ENCODE measurements at regions not wholly inside any gene's neighbourhood (a gene's known extent, or its start where the extent isn't known, plus 50 kb on each side); places are given as distances from the start of the nearest gene placed in this dataset.

GRCh38 chr1:198934901-198935305 lies 296.1 kb downstream of the PTPRC start:
- peak; percentile 69 for FAIRE-seq
- no peak for DNase-seq (ENCODE audit: insufficient read length, low spot score)
- TF ChIP-seq POLR2A (IDR thresholded peaks at IDR 0.05; ENCODE audit: low read depth, low read length) (peak; percentile 13; the same call in 1 of the 2 replicates), TAF1 (IDR thresholded peaks at IDR 0.05; ENCODE audit: low read depth, low read length) (no peak)

DNA sequence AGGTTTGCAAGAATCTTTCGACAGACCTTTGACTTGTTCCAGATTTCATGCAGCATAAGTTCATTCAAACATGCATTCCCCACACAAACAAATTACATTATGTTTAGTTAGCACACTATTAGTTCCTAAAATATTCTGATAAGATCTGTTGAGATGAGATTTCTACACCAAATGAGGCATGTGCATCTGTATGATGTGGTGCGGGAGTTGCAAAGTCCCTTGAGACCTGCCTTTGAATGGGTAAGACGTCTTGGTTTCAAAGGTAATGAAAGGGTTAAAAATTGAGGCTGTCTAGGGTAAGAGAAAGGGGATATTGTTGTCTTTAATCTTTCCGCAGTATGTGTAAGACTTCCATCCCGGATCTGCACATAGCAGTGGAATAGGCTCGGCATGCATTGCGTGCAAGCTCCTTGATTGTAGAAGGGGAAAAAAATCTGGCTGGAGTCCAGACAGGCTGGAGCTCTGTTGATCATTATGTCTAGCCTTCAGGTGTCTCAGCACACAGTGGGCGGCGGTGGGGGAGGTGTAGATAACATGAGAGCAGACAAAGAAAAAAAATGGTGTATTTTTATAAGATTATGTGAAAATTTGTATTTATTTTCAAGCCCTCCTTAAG lies 296.6 kb downstream of the PTPRC start:
- no peak for TF ChIP-seq POLR2A (IDR thresholded peaks at IDR 0.05; ENCODE audit: low read depth, low read length)
- no peak for TF ChIP-seq SPI1 (IDR thresholded peaks at IDR 0.05; ENCODE audit: low read depth, low read length)
- TF ChIP-seq POU2F2 (IDR thresholded peaks at IDR 0.05; ENCODE audit: low read depth, low read length), result no peak
- TF ChIP-seq PAX5 (IDR thresholded peaks at IDR 0.05; ENCODE audit: insufficient read depth, low read length, severe bottlenecking), result no peak
- TF ChIP-seq TAF1 (IDR thresholded peaks at IDR 0.05; ENCODE audit: low read depth, low read length), result no peak
- no peak for TF ChIP-seq POLR2AphosphoS5 (IDR thresholded peaks at IDR 0.05; ENCODE audit: low read depth, low read length)
- no peak for DNase-seq (ENCODE audit: insufficient read length, low spot score)
- peak; percentile 84 for FAIRE-seq

DNA sequence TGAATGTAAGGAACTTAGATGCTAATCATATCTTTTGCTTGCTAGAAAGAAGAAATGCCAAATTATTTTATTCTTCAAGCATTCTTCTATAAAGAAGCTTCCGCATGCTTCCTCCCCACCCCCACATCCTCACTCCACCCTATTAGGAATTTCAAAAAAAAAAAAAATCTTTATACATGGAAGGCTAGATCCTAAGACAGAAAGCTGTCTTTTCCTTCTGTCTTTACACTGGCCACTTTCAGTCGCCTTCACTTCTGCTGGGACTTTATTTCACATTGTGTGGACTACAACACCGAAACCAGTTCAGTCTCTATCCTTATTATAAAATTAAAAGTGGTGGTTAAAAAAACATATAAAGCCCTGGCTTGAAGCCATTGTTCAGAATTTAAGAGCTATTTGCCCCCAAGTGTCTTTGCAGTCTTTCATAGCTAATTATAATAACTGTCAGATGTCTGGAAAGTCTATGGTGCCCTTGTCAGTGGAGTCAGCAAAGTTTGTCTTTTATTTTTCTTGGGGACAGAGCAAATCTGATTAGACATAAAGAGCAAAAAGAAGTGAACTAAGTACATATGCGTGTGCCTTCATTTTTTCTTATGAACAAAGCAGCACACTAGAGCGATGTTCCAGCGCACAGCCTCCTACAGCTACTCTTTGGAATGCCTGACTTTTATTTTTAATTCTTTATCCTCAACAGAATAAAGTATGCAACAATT lies 297.7 kb downstream of the PTPRC start:
- FAIRE-seq, result no peak
- DNase-seq (ENCODE audit: insufficient read length, low spot score), result no peak

GRCh38 chr1:198937231-198938031 lies 298.6 kb downstream of the PTPRC start:
- TF ChIP-seq POLR2A (IDR thresholded peaks at IDR 0.05; ENCODE audit: low read depth, low read length), result peak; percentile 93
- TF ChIP-seq PAX5 (IDR thresholded peaks at IDR 0.05; ENCODE audit: insufficient read depth, low read length, severe bottlenecking), result no peak
- peak; percentile 76; the same call in 1 of the 2 replicates for TF ChIP-seq TAF1 (IDR thresholded peaks at IDR 0.05; ENCODE audit: low read depth, low read length)
- TF ChIP-seq SPI1 (IDR thresholded peaks at IDR 0.05; ENCODE audit: low read depth, low read length), result no peak
- TF ChIP-seq POU2F2 (IDR thresholded peaks at IDR 0.05; ENCODE audit: low read depth, low read length), result 0 out of 2 replicates have a peak, but pooled peaks have one; percentile 17
- peak; percentile 92 for TF ChIP-seq POLR2AphosphoS5 (IDR thresholded peaks at IDR 0.05; ENCODE audit: low read depth, low read length)
- DNase-seq (ENCODE audit: insufficient read length, low spot score), result peak; percentile 25
- FAIRE-seq, result peak; percentile 97

More for the DNA sequence above, 297.7 kb downstream of the PTPRC start:
- no peak for TF ChIP-seq PAX5 (IDR thresholded peaks at IDR 0.05; ENCODE audit: insufficient read depth, low read length, severe bottlenecking)
- no peak for TF ChIP-seq TAF1 (IDR thresholded peaks at IDR 0.05; ENCODE audit: low read depth, low read length)
- TF ChIP-seq SPI1 (IDR thresholded peaks at IDR 0.05; ENCODE audit: low read depth, low read length), result no peak
- no peak for TF ChIP-seq POU2F2 (IDR thresholded peaks at IDR 0.05; ENCODE audit: low read depth, low read length)
- TF ChIP-seq POLR2AphosphoS5 (IDR thresholded peaks at IDR 0.05; ENCODE audit: low read depth, low read length), result no peak
- no peak for TF ChIP-seq POLR2A (IDR thresholded peaks at IDR 0.05; ENCODE audit: low read depth, low read length)

DNA sequence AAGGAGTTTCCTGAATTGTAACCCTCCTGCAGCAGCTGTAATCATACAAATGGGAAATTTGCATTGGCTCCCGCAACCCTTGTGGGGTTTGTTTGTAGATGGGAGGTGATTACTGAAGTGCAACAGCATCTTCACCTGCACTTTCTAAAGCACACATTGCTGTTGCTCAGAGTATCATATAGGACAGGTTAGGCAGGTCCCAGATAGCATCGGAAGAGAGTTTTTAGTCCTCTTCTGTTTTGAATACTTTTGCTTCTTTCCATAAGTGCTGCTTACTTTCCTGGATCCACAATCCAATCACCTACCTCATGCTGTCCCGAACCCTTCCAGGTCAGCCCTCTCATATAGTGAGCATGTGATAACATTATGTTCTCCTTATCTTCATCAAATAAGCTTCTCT lies 300.4 kb downstream of the PTPRC start:
- DNase-seq (ENCODE audit: insufficient read length, low spot score), result no peak
- TF ChIP-seq POU2F2 (IDR thresholded peaks at IDR 0.05; ENCODE audit: low read depth, low read length), result no peak
- no peak for TF ChIP-seq POLR2A (IDR thresholded peaks at IDR 0.05; ENCODE audit: low read depth, low read length)
- TF ChIP-seq POLR2AphosphoS5 (IDR thresholded peaks at IDR 0.05; ENCODE audit: low read depth, low read length), result no peak
- no peak for TF ChIP-seq SPI1 (IDR thresholded peaks at IDR 0.05; ENCODE audit: low read depth, low read length)
- TF ChIP-seq PAX5 (IDR thresholded peaks at IDR 0.05; ENCODE audit: insufficient read depth, low read length, severe bottlenecking), result no peak
- no peak for TF ChIP-seq TAF1 (IDR thresholded peaks at IDR 0.05; ENCODE audit: low read depth, low read length)
- peak; percentile 56 for FAIRE-seq

GRCh38 chr1:198939956-198940355 lies 301.1 kb downstream of the PTPRC start:
- DNase-seq (ENCODE audit: insufficient read length, low spot score) (no peak), FAIRE-seq (no peak)
- no peak for TF ChIP-seq PAX5 (IDR thresholded peaks at IDR 0.05; ENCODE audit: insufficient read depth, low read length, severe bottlenecking)
- no peak for TF ChIP-seq POLR2AphosphoS5 (IDR thresholded peaks at IDR 0.05; ENCODE audit: low read depth, low read length)
- TF ChIP-seq TAF1 (IDR thresholded peaks at IDR 0.05; ENCODE audit: low read depth, low read length), result no peak
- no peak for TF ChIP-seq POU2F2 (IDR thresholded peaks at IDR 0.05; ENCODE audit: low read depth, low read length)
- no peak for TF ChIP-seq SPI1 (IDR thresholded peaks at IDR 0.05; ENCODE audit: low read depth, low read length)
- TF ChIP-seq POLR2A (IDR thresholded peaks at IDR 0.05; ENCODE audit: low read depth, low read length), result no peak

- DNase-seq (ENCODE audit: insufficient read length, low spot score), result no peak
- FAIRE-seq, result no peak
- TF ChIP-seq POLR2A (IDR thresholded peaks at IDR 0.05; ENCODE audit: low read depth, low read length) (no peak), TAF1 (IDR thresholded peaks at IDR 0.05; ENCODE audit: low read depth, low read length) (no peak), POU2F2 (IDR thresholded peaks at IDR 0.05; ENCODE audit: low read depth, low read length) (no peak), PAX5 (IDR thresholded peaks at IDR 0.05; ENCODE audit: insufficient read depth, low read length, severe bottlenecking) (no peak), POLR2AphosphoS5 (IDR thresholded peaks at IDR 0.05; ENCODE audit: low read depth, low read length) (no peak), SPI1 (IDR thresholded peaks at IDR 0.05; ENCODE audit: low read depth, low read length) (no peak)
Observed at GRCh38 chr1:198942466-198942865, 303.6 kb downstream of the PTPRC start.

DNA sequence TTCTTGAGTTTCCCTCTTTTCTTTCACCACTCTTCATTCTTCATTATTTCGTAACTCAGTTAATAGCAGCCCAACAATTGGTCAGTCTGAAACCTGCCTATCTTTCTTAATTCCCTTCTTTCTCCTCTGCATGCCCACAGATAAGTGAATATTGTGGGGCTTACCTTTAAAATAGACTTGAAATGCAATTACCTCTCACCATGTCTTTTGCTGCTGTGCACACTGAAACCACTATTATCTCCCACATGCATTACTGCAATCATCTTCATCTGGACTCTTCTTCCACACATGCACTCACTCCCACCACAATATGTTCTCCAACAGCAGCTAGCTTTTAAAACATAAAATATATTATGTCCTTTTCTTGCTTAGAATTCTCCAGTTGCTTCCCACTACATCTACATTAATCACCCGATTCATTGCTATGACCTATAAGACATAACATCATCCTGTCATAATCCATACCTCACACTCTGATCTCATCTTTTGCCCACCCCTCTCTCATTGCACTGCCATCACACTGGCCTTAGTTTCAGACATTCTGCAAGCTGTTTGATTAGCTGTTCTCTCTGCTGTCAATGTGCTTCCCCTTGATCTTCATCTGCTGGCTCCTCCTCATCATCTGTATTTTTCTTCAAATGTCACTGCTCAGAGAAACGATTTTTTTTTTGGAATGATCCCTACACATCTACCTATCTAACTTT lies 304.8 kb downstream of the PTPRC start:
- TF ChIP-seq POLR2A (IDR thresholded peaks at IDR 0.05; ENCODE audit: low read depth, low read length) (no peak), POU2F2 (IDR thresholded peaks at IDR 0.05; ENCODE audit: low read depth, low read length) (no peak), POLR2AphosphoS5 (IDR thresholded peaks at IDR 0.05; ENCODE audit: low read depth, low read length) (no peak), PAX5 (IDR thresholded peaks at IDR 0.05; ENCODE audit: insufficient read depth, low read length, severe bottlenecking) (no peak), SPI1 (IDR thresholded peaks at IDR 0.05; ENCODE audit: low read depth, low read length) (no peak), TAF1 (IDR thresholded peaks at IDR 0.05; ENCODE audit: low read depth, low read length) (no peak)
- DNase-seq (ENCODE audit: insufficient read length, low spot score) (no peak), FAIRE-seq (no peak)
